ENCODE measurements at regions not wholly inside any gene's neighbourhood (a gene's known extent, or its start where the extent isn't known, plus 50 kb on each side); places are given as distances from the start of the nearest gene placed in this dataset.

GRCh38 chr2:78175645-78176044, 653.5 kb upstream of the LRRTM4 start:
- no peak for ATAC-seq
- ChIA-PET POLR2A (no interaction called here), CTCF (no interaction called here)
- H3K9me3 Mint-ChIP-seq = peaks cover 5% of the 10 kb centered on the region
- H3K27me3 Mint-ChIP-seq (ENCODE audit: low read depth) = no peaks in the 10 kb centered on the region
- H3K36me3 Mint-ChIP-seq = no peaks in the 10 kb centered on the region
- TF ChIP-seq MAX (CRISPR knock-in tag; IDR thresholded peaks at IDR 0.05) (no peak), PRDM15 (CRISPR knock-in tag; IDR thresholded peaks at IDR 0.05) (no peak), ZNF416 (CRISPR knock-in tag; IDR thresholded peaks at IDR 0.05) (no peak), USF1 (CRISPR knock-in tag; IDR thresholded peaks at IDR 0.05) (no peak), OVOL2 (CRISPR knock-in tag; IDR thresholded peaks at IDR 0.05; ENCODE audit: borderline replicate concordance) (no peak), PRRX2 (CRISPR knock-in tag; IDR thresholded peaks at IDR 0.05) (no peak), ZNF121 (CRISPR knock-in tag; IDR thresholded peaks at IDR 0.05) (no peak), GTF2I (CRISPR knock-in tag; conservative IDR thresholded peaks at IDR 0.05) (no peak), ZNF232 (CRISPR knock-in tag; IDR thresholded peaks at IDR 0.05) (no peak), IRF2 (CRISPR knock-in tag; IDR thresholded peaks at IDR 0.05; ENCODE audit: borderline replicate concordance, low read depth) (no peak)
- no peak overlapping the region for H3K27ac Mint-ChIP-seq
- H3K4me1 Mint-ChIP-seq = peaks cover 5% of the 10 kb centered on the region
- H3K4me3 Mint-ChIP-seq = no peak overlapping the region
- DNase-seq (ENCODE audit: low spot score) = no peak

GRCh38 chr2:78201064-78201575, 678.9 kb upstream of the LRRTM4 start:
- Mint-ChIP-seq H3K27ac (no peak overlapping the region), H3K27me3 (ENCODE audit: low read depth) (no peaks in the 10 kb centered on the region), H3K36me3 (no peaks in the 10 kb centered on the region), H3K4me3 (no peak overlapping the region), H3K4me1 (no peaks in the 10 kb centered on the region), H3K9me3 (no peaks in the 10 kb centered on the region)
- ChIA-PET POLR2A (no interaction called here), CTCF (no interaction called here)
- ATAC-seq = no peak
- no peak for TF ChIP-seq FOXP1 (CRISPR knock-in tag; IDR thresholded peaks at IDR 0.05; ENCODE audit: borderline replicate concordance)
- no peak for TF ChIP-seq ZNF263 (CRISPR knock-in tag; IDR thresholded peaks at IDR 0.05; ENCODE audit: low read depth)
- TF ChIP-seq TEAD1 (CRISPR knock-in tag; IDR thresholded peaks at IDR 0.05) = no peak
- TF ChIP-seq ELF4 (CRISPR knock-in tag; IDR thresholded peaks at IDR 0.05; ENCODE audit: low read depth) = no peak
- TF ChIP-seq PRRX2 (CRISPR knock-in tag; IDR thresholded peaks at IDR 0.05) = no peak
- TF ChIP-seq GTF2I (CRISPR knock-in tag; conservative IDR thresholded peaks at IDR 0.05) = no peak
- no peak for TF ChIP-seq SOX15 (CRISPR knock-in tag; IDR thresholded peaks at IDR 0.05)
- TF ChIP-seq RORB (CRISPR knock-in tag; IDR thresholded peaks at IDR 0.05) = no peak
- no peak for TF ChIP-seq AR (CRISPR knock-in tag; IDR thresholded peaks at IDR 0.05)
- no peak for TF ChIP-seq ZNF396 (CRISPR knock-in tag; IDR thresholded peaks at IDR 0.05; ENCODE audit: borderline replicate concordance)
- no peak for TF ChIP-seq E2F4 (CRISPR knock-in tag; IDR thresholded peaks at IDR 0.05; ENCODE audit: borderline replicate concordance, low read depth)
- no peak for TF ChIP-seq USF2 (CRISPR knock-in tag; IDR thresholded peaks at IDR 0.05)
- no peak for TF ChIP-seq NR1H2 (CRISPR knock-in tag; IDR thresholded peaks at IDR 0.05)
- TF ChIP-seq ETV6 (CRISPR knock-in tag; IDR thresholded peaks at IDR 0.05) = no peak
- no peak for TF ChIP-seq ZMAT4 (CRISPR knock-in tag; IDR thresholded peaks at IDR 0.05)
- no peak for TF ChIP-seq NFATC4 (CRISPR knock-in tag; IDR thresholded peaks at IDR 0.05)
- no peak for TF ChIP-seq USF1 (CRISPR knock-in tag; IDR thresholded peaks at IDR 0.05)
- no peak for DNase-seq (ENCODE audit: low spot score)
